ENCODE measurements at regions not wholly inside any gene's neighbourhood (a gene's known extent, or its start where the extent isn't known, plus 50 kb on each side); places are given as distances from the start of the nearest gene placed in this dataset.

DNA sequence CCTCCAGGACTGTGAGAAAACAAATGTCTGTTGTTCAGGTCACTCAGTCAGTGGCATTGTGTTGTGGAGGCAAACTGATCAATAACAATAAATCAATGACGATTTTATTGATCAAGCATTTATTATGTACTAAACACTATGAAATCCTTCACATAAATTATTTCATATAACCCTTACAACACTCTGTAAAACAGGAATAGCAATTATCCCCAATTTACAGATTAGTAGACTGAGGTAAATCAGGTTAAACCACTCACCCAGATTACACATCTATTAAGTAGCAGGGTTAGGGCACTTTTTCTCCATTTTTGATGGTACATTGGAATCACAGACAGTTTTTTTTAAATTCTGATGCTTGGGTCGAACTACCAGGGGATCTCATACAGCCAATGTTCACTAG, 372.8 kb upstream of the MAF start:
- Mint-ChIP-seq H3K27ac (no peak overlapping the region), H3K27me3 (peaks cover 0 to 1% (median 0%) of the 10 kb centered on the region in 5 donors), H3K4me3 (no peak overlapping the region), H3K4me1 (no peaks in the 10 kb centered on the region), H3K9me3 (peaks cover 0 to 5% (median 0%) of the 10 kb centered on the region in 9 donors), H3K36me3 (no peaks in the 10 kb centered on the region)
- no peak for ATAC-seq
- no peak for DNase-seq
- POLR2A ChIA-PET, result no interaction called here

GRCh38 chr16:79972053-79972704, 371.6 kb upstream of the MAF start:
- H3K27ac Mint-ChIP-seq, result no peak overlapping the region
- POLR2A ChIA-PET, result no interaction called here
- ATAC-seq (no peak), DNase-seq (no peak)
- no peak overlapping the region for H3K4me3 Mint-ChIP-seq
- no peaks in the 10 kb centered on the region for H3K27me3 Mint-ChIP-seq
- no peaks in the 10 kb centered on the region for H3K36me3 Mint-ChIP-seq
- peaks cover 0 to 5% (median 0%) of the 10 kb centered on the region in 9 donors for H3K9me3 Mint-ChIP-seq
- H3K4me1 Mint-ChIP-seq, result no peaks in the 10 kb centered on the region

DNA sequence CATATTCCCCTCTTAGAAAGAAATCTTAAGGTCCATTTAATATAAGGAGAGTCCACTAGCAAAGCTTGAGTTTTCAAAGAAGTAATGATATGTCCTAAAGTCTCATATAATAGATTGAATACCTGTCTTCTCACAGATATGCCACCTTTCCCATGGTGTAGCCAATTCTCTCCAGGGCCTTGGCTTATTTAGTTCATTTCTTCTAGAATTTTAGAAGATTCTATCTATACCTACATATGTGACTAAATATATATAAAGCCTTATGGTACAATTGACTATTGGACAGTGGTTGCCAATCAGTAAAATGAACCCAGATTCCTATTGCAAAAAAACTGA, 370.7 kb upstream of the MAF start:
- Mint-ChIP-seq H3K4me3 (no peak overlapping the region), H3K4me1 (no peaks in the 10 kb centered on the region), H3K36me3 (no peaks in the 10 kb centered on the region), H3K9me3 (peaks cover 0 to 5% (median 0%) of the 10 kb centered on the region in 9 donors), H3K27ac (no peak overlapping the region), H3K27me3 (peaks cover 0 to 3% (median 0%) of the 10 kb centered on the region in 5 donors)
- ATAC-seq, result no peak
- POLR2A ChIA-PET, result no interaction called here
- no peak for DNase-seq

GRCh38 chr16:79970551-79971236, 370.2 kb upstream of the MAF start:
- Mint-ChIP-seq H3K27ac (no peak overlapping the region), H3K4me1 (no peaks in the 10 kb centered on the region), H3K4me3 (no peak overlapping the region), H3K9me3 (peaks cover 0 to 9% (median 2%) of the 10 kb centered on the region in 9 donors), H3K27me3 (peaks cover 0 to 5% (median 0%) of the 10 kb centered on the region in 5 donors), H3K36me3 (no peaks in the 10 kb centered on the region)
- POLR2A ChIA-PET, result no interaction called here
- ATAC-seq, result no peak
- DNase-seq, result no peak

- peaks cover 0 to 5% (median 0%) of the 10 kb centered on the region in 5 donors for H3K27me3 Mint-ChIP-seq
- POLR2A ChIA-PET, result no interaction called here
- H3K4me1 Mint-ChIP-seq, result no peaks in the 10 kb centered on the region
- H3K36me3 Mint-ChIP-seq, result no peaks in the 10 kb centered on the region
- peaks cover 0 to 10% (median 2%) of the 10 kb centered on the region in 9 donors for H3K9me3 Mint-ChIP-seq
- no peak overlapping the region for H3K4me3 Mint-ChIP-seq
- H3K27ac Mint-ChIP-seq, result no peak overlapping the region
- ATAC-seq (no peak), DNase-seq (no peak)
These were observed 369.6 kb upstream of the MAF start for GRCh38 chr16:79970087-79970486.

GRCh38 chr16:79969458-79969857, 368.9 kb upstream of the MAF start:
- Mint-ChIP-seq H3K9me3 (peaks cover 0 to 10% (median 2%) of the 10 kb centered on the region in 9 donors), H3K4me1 (no peaks in the 10 kb centered on the region), H3K36me3 (no peaks in the 10 kb centered on the region), H3K27me3 (peaks cover 0 to 5% (median 0%) of the 10 kb centered on the region in 5 donors), H3K4me3 (no peak overlapping the region), H3K27ac (no peak overlapping the region)
- ATAC-seq, result no peak
- no peak for DNase-seq
- POLR2A ChIA-PET, result no interaction called here

GRCh38 chr16:79966226-79966625, 365.7 kb upstream of the MAF start:
- DNase-seq, result no peak
- POLR2A ChIA-PET, result no interaction called here
- H3K4me1 Mint-ChIP-seq, result no peaks in the 10 kb centered on the region
- no peak overlapping the region for H3K4me3 Mint-ChIP-seq
- ATAC-seq, result no peak
- peaks cover 0 to 10% (median 3%) of the 10 kb centered on the region in 9 donors for H3K9me3 Mint-ChIP-seq
- no peaks in the 10 kb centered on the region for H3K36me3 Mint-ChIP-seq
- H3K27me3 Mint-ChIP-seq, result peaks cover 0 to 8% (median 2%) of the 10 kb centered on the region in 5 donors
- H3K27ac Mint-ChIP-seq, result no peak overlapping the region

DNA sequence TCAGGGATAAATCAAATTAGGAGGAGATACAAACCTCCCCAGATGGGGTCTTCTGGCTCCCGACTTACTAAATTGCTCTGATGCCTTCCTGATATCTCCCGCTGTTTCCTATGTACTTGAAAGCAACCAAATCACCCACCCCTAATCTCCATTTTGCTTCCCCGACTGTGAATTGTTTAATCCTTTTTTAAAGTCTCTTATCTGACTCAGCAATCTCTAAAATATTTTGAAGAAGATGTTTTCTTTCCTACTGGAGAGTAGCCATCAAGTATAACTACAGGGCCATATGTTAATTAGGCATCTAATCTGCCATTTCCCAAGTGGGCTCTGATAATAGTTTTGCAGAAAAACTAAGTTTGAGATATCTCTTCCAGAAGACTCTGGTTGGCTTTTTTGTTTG, 365.2 kb upstream of the MAF start:
- ATAC-seq (no peak), DNase-seq (no peak)
- Mint-ChIP-seq H3K36me3 (no peaks in the 10 kb centered on the region), H3K4me1 (no peaks in the 10 kb centered on the region), H3K9me3 (peaks cover 0 to 15% (median 4%) of the 10 kb centered on the region in 9 donors), H3K4me3 (no peak overlapping the region), H3K27me3 (peaks cover 3 to 8% (median 4%) of the 10 kb centered on the region in 5 donors), H3K27ac (no peak overlapping the region)
- POLR2A ChIA-PET, result no interaction called here

DNA sequence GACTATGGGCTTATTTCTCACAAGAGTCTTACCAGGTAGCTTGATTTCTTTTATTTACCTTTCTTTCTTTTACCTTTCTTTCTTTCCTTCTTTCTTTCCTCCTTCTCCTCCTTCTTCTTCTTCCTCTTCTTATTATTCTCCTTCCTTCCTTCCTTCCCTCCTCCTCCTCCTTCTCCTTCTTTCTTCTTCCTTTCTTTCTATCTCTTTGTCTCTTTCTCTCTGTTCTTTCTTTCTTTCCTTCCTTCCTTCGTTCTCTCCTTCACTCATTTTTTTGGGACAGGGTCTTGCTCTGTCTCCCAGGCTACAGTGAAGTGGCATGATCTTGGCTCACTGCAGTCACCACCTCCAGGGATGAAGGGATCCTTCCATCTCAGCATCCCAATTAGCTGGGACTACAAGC, 363.6 kb upstream of the MAF start:
- no peak overlapping the region for H3K4me3 Mint-ChIP-seq
- no peak overlapping the region for H3K27ac Mint-ChIP-seq
- H3K9me3 Mint-ChIP-seq, result peaks cover 0 to 18% (median 4%) of the 10 kb centered on the region in 9 donors

DNA sequence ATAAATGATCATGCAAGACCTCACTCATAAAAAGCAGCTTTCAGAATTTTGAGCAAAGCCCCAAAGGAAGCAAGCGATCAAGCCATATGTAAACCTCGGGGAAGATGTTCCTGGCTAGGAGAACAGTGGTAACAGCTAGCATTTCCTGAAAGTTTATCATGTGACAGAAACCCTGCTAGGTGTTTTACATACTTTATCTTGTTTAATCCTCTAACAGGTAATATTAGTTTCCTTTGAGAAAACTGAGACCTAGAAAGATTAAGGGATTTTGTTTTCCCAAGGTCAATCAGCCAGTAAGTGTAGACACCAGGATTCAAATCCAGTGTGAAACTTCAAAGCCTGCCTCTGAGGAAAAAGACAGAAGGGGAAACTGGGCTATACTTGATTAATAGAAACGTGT, 362.4 kb upstream of the MAF start:
- Mint-ChIP-seq H3K36me3 (no peaks in the 10 kb centered on the region), H3K9me3 (peaks cover 0 to 18% (median 4%) of the 10 kb centered on the region in 9 donors), H3K4me3 (no peak overlapping the region), H3K4me1 (no peaks in the 10 kb centered on the region), H3K27ac (no peak overlapping the region), H3K27me3 (peaks cover 3 to 10% (median 4%) of the 10 kb centered on the region in 5 donors)
- no peak for DNase-seq
- POLR2A ChIA-PET, result no interaction called here
- ATAC-seq, result no peak

More for the DNA sequence above, 363.6 kb upstream of the MAF start:
- no peak for ATAC-seq
- Mint-ChIP-seq H3K4me1 (no peaks in the 10 kb centered on the region), H3K36me3 (no peaks in the 10 kb centered on the region), H3K27me3 (peaks cover 3 to 10% (median 4%) of the 10 kb centered on the region in 5 donors)
- DNase-seq, result no peak
- POLR2A ChIA-PET, result no interaction called here

- DNase-seq (no peak), ATAC-seq (no peak)
- Mint-ChIP-seq H3K9me3 (peaks cover 0 to 8% (median 0%) of the 10 kb centered on the region in 9 donors), H3K4me1 (no peaks in the 10 kb centered on the region), H3K27ac (no peak overlapping the region), H3K36me3 (no peaks in the 10 kb centered on the region), H3K4me3 (no peak overlapping the region), H3K27me3 (peaks cover 0 to 10% (median 3%) of the 10 kb centered on the region in 5 donors)
- POLR2A ChIA-PET, result no interaction called here
These were observed 358.7 kb upstream of the MAF start for GRCh38 chr16:79959226-79959625.

DNA sequence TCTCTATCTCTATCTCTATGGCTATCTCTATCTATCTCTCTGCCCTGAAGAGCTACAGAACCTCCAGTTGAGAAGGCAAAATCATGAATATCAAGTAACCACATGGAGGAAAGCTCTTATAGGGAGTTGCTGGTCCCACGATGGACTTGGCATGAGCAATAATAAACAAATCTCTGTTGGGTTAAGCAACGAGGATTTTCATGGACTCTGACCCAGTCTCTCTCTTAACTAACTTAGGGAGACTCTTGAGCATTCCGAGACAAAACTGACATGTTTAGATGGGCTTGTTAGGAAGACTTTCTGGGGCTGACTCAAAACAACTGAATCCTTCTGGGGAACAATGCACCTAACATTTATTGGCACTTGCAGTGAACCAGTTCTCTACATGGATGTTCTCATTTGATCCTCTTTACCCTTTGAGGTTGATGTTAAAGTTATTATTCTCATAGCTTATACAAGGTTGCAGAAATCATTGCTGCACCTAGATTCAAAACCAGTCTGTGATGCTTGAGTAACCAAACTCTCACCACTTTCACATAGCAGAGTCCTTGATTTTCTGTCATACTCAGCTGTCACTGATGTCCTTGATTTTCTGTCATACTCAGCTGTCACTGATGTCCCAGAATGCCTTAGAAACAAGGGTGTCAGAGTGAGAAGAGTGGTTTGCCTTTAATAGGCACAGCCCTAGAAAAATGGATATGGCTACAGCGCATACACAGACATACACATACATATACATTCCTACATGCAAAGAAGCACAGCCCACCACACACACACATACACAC, 354.6 kb upstream of the MAF start:
- Mint-ChIP-seq H3K27me3 (no peaks in the 10 kb centered on the region), H3K9me3 (peaks cover 0 to 7% (median 0%) of the 10 kb centered on the region in 9 donors), H3K27ac (no peak overlapping the region), H3K4me3 (no peak overlapping the region), H3K4me1 (no peaks in the 10 kb centered on the region), H3K36me3 (no peaks in the 10 kb centered on the region)
- ATAC-seq (no peak), DNase-seq (no peak)
- POLR2A ChIA-PET, result no interaction called here

All from naive thymus-derived CD8-positive, alpha-beta T cell (primary cell).